ENCODE measurements at regions not wholly inside any gene's neighbourhood (a gene's known extent, or its start where the extent isn't known, plus 50 kb on each side); places are given as distances from the start of the nearest gene placed in this dataset.

DNA sequence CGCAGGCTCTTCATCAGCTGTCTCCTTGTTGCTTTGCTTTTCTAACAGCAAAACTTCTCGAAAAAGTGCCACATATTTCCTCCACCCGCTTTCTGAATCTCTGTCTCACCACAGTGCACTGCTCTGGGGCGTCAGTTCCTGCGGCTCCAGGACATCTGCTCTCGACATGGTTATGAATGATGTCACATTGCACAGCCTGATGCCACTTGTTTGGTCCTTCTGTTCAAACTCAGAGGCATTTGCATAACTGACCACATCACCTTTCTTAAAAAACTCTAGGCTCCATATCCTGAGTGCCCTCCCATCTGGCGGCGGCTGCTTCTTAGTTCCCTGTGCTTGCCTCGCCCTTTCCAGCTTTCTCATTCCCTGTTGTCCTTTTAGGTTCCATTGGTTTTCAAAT is 469.3 kb upstream of the COBL start:
- Histone ChIP-seq H3K79me2 (ENCODE audit: control insufficient read depth, low read length) (no peaks in the 10 kb centered on the region), H3K4me1 (ENCODE audit: control insufficient read depth, low read length) (no peaks in the 10 kb centered on the region), H3K4me2 (ENCODE audit: low read length) (no peak overlapping the region), H3K9me2 (replicated peaks; ENCODE audit: control insufficient read depth, low read length) (no peaks in the 10 kb centered on the region), H3K9me3 (ENCODE audit: control insufficient read depth, insufficient read depth, low read length) (no peaks in the 10 kb centered on the region), H3F3A (ENCODE audit: control insufficient read depth, insufficient read depth) (no peaks in the 10 kb centered on the region), H3K27ac (ENCODE audit: low read depth, low read length) (no peak overlapping the region), H3K4me3 (ENCODE audit: low read length) (no peak overlapping the region), H3K27me3 (ENCODE audit: control insufficient read depth, low read length) (no peaks in the 10 kb centered on the region), H4K20me1 (ENCODE audit: control insufficient read depth, insufficient read depth, low read depth, low read length) (no peaks in the 10 kb centered on the region), H3K36me3 (ENCODE audit: control insufficient read depth, low read length) (no peaks in the 10 kb centered on the region)
- no peak for TF ChIP-seq EZH2phosphoT487 (IDR thresholded peaks at IDR 0.05; ENCODE audit: borderline replicate concordance, low read length)
- TF ChIP-seq, protein P1, sequence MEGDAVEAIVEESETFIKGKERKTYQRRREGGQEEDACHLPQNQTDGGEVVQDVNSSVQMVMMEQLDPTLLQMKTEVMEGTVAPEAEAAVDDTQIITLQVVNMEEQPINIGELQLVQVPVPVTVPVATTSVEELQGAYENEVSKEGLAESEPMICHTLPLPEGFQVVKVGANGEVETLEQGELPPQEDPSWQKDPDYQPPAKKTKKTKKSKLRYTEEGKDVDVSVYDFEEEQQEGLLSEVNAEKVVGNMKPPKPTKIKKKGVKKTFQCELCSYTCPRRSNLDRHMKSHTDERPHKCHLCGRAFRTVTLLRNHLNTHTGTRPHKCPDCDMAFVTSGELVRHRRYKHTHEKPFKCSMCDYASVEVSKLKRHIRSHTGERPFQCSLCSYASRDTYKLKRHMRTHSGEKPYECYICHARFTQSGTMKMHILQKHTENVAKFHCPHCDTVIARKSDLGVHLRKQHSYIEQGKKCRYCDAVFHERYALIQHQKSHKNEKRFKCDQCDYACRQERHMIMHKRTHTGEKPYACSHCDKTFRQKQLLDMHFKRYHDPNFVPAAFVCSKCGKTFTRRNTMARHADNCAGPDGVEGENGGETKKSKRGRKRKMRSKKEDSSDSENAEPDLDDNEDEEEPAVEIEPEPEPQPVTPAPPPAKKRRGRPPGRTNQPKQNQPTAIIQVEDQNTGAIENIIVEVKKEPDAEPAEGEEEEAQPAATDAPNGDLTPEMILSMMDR (IDR thresholded peaks at IDR 0.05; ENCODE audit: low read depth, low read length, poor library complexity, severe bottlenecking) = no peak

DNA sequence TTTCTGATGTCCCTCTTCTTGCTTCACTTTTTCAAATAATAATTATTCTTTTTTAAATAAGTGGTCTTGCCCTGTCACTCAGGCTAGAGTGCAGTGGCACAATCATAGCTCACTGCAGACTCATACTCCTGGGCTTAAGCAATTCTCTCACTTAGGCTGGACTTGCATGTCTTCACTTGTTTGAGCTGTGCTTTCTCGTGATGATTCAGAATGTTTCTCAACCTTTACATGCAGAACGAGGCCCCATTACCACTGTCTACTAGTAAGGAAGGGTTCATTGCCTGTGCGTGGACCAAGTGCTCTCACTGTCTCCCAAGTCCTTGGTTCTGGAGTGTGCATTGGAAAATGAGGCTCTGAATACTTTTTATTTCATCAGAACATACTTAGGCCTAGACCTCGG is 468.6 kb upstream of the COBL start:
- Histone ChIP-seq H3K79me2 (ENCODE audit: control insufficient read depth, low read length) (no peaks in the 10 kb centered on the region), H3K27ac (ENCODE audit: low read depth, low read length) (no peak overlapping the region), H3K27me3 (ENCODE audit: control insufficient read depth, low read length) (no peaks in the 10 kb centered on the region), H3K36me3 (ENCODE audit: control insufficient read depth, low read length) (no peaks in the 10 kb centered on the region), H3K4me3 (ENCODE audit: low read length) (no peak overlapping the region), H3F3A (ENCODE audit: control insufficient read depth, insufficient read depth) (no peaks in the 10 kb centered on the region), H3K9me3 (ENCODE audit: control insufficient read depth, insufficient read depth, low read length) (no peaks in the 10 kb centered on the region), H4K20me1 (ENCODE audit: control insufficient read depth, insufficient read depth, low read depth, low read length) (no peaks in the 10 kb centered on the region), H3K4me2 (ENCODE audit: low read length) (no peak overlapping the region), H3K9me2 (replicated peaks; ENCODE audit: control insufficient read depth, low read length) (no peaks in the 10 kb centered on the region), H3K4me1 (ENCODE audit: control insufficient read depth, low read length) (no peaks in the 10 kb centered on the region)
- TF ChIP-seq, protein P1 (IDR thresholded peaks at IDR 0.05; ENCODE audit: low read depth, low read length, poor library complexity, severe bottlenecking) = no peak
- no peak for TF ChIP-seq EZH2phosphoT487 (IDR thresholded peaks at IDR 0.05; ENCODE audit: borderline replicate concordance, low read length)

DNA sequence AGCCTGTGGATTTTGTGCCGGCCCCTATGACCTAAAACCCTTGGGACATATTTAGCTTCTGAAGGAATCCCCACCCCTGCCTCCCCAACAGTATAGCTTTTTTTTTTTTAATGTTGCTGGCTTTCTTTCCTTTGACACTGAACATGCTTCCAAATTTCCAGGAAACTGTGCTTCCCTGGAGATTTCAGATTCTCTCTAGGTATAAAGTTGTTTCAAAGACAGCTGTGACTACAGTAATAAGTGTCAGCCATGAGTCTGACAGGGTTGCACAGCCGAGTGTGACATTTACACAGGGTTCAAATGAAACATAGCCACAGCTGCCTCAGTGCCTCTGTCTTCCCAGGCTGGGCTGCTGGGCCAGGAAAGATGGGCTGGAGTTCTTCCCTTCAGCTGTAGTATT is 466.6 kb upstream of the COBL start:
- Histone ChIP-seq H3F3A (ENCODE audit: control insufficient read depth, insufficient read depth) (no peaks in the 10 kb centered on the region), H3K4me1 (ENCODE audit: control insufficient read depth, low read length) (no peaks in the 10 kb centered on the region), H3K79me2 (ENCODE audit: control insufficient read depth, low read length) (no peaks in the 10 kb centered on the region), H3K27me3 (ENCODE audit: control insufficient read depth, low read length) (no peaks in the 10 kb centered on the region), H3K4me2 (ENCODE audit: low read length) (no peak overlapping the region), H3K9me2 (replicated peaks; ENCODE audit: control insufficient read depth, low read length) (no peaks in the 10 kb centered on the region), H3K36me3 (ENCODE audit: control insufficient read depth, low read length) (no peaks in the 10 kb centered on the region), H3K9me3 (ENCODE audit: control insufficient read depth, insufficient read depth, low read length) (no peaks in the 10 kb centered on the region), H3K4me3 (ENCODE audit: low read length) (no peak overlapping the region), H3K27ac (ENCODE audit: low read depth, low read length) (no peak overlapping the region), H4K20me1 (ENCODE audit: control insufficient read depth, insufficient read depth, low read depth, low read length) (no peaks in the 10 kb centered on the region)
- TF ChIP-seq, protein P1 (IDR thresholded peaks at IDR 0.05; ENCODE audit: low read depth, low read length, poor library complexity, severe bottlenecking) = no peak
- no peak for TF ChIP-seq EZH2phosphoT487 (IDR thresholded peaks at IDR 0.05; ENCODE audit: borderline replicate concordance, low read length)

DNA sequence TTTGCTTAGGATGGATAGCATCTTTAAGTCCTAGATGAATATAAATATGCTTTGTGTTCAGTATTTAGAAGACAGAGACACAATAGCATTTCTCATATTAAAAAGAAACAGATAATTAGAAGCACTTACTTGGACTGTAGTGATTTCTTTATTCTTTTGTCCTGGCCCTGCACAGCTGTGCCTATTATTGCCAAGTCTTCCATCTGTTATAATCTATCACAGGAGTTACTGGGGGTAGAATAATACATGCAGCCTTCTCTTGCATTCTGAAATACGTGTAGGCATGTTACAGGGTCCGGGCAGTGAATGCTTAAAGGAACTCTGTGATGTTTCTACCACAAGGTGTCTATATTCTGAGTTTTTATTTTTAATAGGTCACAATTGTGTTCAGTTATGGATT is 461.5 kb upstream of the COBL start:
- H3K27ac ChIP-seq (ENCODE audit: low read depth, low read length) = no peak overlapping the region
- H3K4me3 ChIP-seq (ENCODE audit: low read length) = no peak overlapping the region
- no peaks in the 10 kb centered on the region for H3K36me3 ChIP-seq (ENCODE audit: control insufficient read depth, low read length)
- no peaks in the 10 kb centered on the region for H3K27me3 ChIP-seq (ENCODE audit: control insufficient read depth, low read length)
- no peak overlapping the region for H3K4me2 ChIP-seq (ENCODE audit: low read length)
- TF ChIP-seq, protein P1 (IDR thresholded peaks at IDR 0.05; ENCODE audit: low read depth, low read length, poor library complexity, severe bottlenecking) = no peak
- H3K9me2 ChIP-seq (replicated peaks; ENCODE audit: control insufficient read depth, low read length) = no peaks in the 10 kb centered on the region
- H3K79me2 ChIP-seq (ENCODE audit: control insufficient read depth, low read length) = no peaks in the 10 kb centered on the region
- no peaks in the 10 kb centered on the region for H4K20me1 ChIP-seq (ENCODE audit: control insufficient read depth, insufficient read depth, low read depth, low read length)
- peaks cover 2% of the 10 kb centered on the region; the same call in 1 of the 2 replicates for H3K9me3 ChIP-seq (ENCODE audit: control insufficient read depth, insufficient read depth, low read length)
- no peaks in the 10 kb centered on the region for H3F3A ChIP-seq (ENCODE audit: control insufficient read depth, insufficient read depth)
- no peaks in the 10 kb centered on the region for H3K4me1 ChIP-seq (ENCODE audit: control insufficient read depth, low read length)

Data from DOHH2 (cell line).